HAP-1 (cell line): ENCODE measurements at regions not wholly inside any gene's neighbourhood (a gene's known extent, or its start where the extent isn't known, plus 50 kb on each side); places are given as distances from the start of the nearest gene placed in this dataset.

ENCODE experiments used
- DNase-seq, 2 experiments: peaks; one replicate each; pipeline ENCODE4 v3.0.0-alpha.2; 2016 to 2020; ENCODE audit warnings: low spot score in 2 of 2
- H3K27me3 ChIP-seq: fragments of 250-450 bp; sonication (Bioruptor Pico); 2 replicates; pipeline ENCODE4 v1.5.1; 2020; ENCODE audit warnings: low read depth, mild to moderate bottlenecking, moderate library complexity
- H3K36me3 ChIP-seq: fragments of 250-450 bp; sonication (Bioruptor Pico); replicated peaks from 2 replicates; pipeline ENCODE4 v1.5.1; 2020; ENCODE audit warnings: mild to moderate bottlenecking
- H3K4me1 ChIP-seq: fragments of 250-450 bp; sonication (Bioruptor Pico); 2 replicates; pipeline ENCODE4 v1.5.1; 2020; ENCODE audit warnings: mild to moderate bottlenecking
- H3K4me3 ChIP-seq: fragments of 250-450 bp; sonication (Bioruptor Pico); 2 replicates; pipeline ENCODE4 v1.5.1; 2020; ENCODE audit warnings: mild to moderate bottlenecking, moderate library complexity
- H3K9me3 ChIP-seq: fragments of 250-450 bp; sonication (Bioruptor Pico); 2 replicates; pipeline ENCODE4 v1.5.1; 2020; ENCODE audit warnings: mild to moderate bottlenecking, moderate library complexity
- in situ Hi-C: fragments of 300-500 bp; cut with MboI; formaldehyde crosslinking; loops from 3 replicates; pipeline ENCODE4 v1.14.3; 2020; ENCODE audit warnings: low sequenced_read_pairs, inconsistent platforms, mixed read lengths

DNA sequence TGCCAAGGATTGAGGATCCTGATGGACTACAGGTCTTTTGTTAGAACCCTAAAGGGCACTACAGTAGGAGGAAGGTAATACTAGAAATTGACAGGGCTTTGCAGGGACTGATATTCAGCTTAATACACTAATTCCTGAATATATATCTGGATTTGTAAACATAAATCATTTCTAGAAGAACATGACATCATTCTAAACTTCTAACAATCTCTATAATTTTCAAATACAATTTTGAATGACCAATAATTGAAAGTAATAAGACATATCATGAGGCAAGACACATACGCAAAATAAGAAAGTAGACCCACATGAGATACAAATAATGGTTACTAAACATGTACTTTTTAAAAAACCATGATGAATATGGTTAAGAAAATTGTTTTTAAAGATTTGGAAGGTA, 52.4 kb upstream of the LRRC8B start:
- no peaks in the 10 kb centered on the region for H3K36me3 ChIP-seq
- in situ Hi-C loops: no loop called here
- no peak for DNase-seq
- no peaks in the 10 kb centered on the region for H3K27me3 ChIP-seq
- H3K9me3 ChIP-seq: 0 out of 2 replicates have a peak, but pooled peaks cover 4% of the 10 kb centered on the region
- H3K4me1 ChIP-seq: no peaks in the 10 kb centered on the region
- no peak overlapping the region for H3K4me3 ChIP-seq

DNA sequence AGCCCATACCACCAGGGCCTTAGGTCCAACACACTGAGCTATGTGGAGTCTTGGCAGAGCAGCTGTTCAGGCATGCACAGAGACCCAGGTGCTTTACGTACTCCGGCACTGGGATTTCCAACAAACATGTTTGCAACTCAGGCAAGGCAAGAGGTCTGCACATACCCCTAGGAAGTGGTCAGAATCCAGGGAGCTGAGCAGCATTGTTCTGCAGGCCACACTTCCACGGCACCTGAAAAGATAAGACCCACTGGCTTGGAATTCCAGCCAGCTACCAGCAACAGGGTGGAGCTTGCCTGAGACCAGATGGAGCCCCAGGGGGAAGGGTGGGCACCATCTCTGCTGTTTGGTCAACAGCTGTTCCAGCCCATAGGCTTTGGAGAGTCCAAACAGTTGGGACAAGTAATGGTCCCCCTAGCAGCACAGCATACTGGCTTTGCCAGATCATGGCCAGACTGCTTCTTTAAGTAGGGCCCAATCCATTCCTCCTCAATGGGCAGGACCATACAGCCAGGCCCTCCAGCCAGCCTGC, 51.7 kb upstream of the LRRC8B start:
- 0 out of 2 replicates have a peak, but pooled peaks cover 4% of the 10 kb centered on the region for H3K9me3 ChIP-seq
- H3K27me3 ChIP-seq: no peaks in the 10 kb centered on the region
- H3K4me1 ChIP-seq: no peaks in the 10 kb centered on the region
- in situ Hi-C loops: no loop called here
- DNase-seq: no peak
- H3K4me3 ChIP-seq: no peak overlapping the region
- H3K36me3 ChIP-seq: no peaks in the 10 kb centered on the region
